ENCODE measurements at regions not wholly inside any gene's neighbourhood (a gene's known extent, or its start where the extent isn't known, plus 50 kb on each side); places are given as distances from the start of the nearest gene placed in this dataset.

GRCh38 chr12:62196146-62196545, 64.1 kb upstream of the USP15 start:
- TF ChIP-seq JUND (IDR thresholded peaks at IDR 0.05) (no peak), CTCF (IDR thresholded peaks at IDR 0.05; ENCODE audit: low read depth, low read length, missing input control) (no peak), MAX (IDR thresholded peaks at IDR 0.05) (no peak), ATF3 (IDR thresholded peaks at IDR 0.05) (no peak), RAD21 (IDR thresholded peaks at IDR 0.05) (no peak), TAF1 (conservative IDR thresholded peaks at IDR 0.05) (no peak), REST (IDR thresholded peaks at IDR 0.05) (no peak), SP1 (IDR thresholded peaks at IDR 0.05) (no peak), YY1 (IDR thresholded peaks at IDR 0.05) (no peak), ZBTB33 (IDR thresholded peaks at IDR 0.05) (no peak)
